Sigmoid colon (tissue), 6 donors: ENCODE measurements at regions not wholly inside any gene's neighbourhood (a gene's known extent, or its start where the extent isn't known, plus 50 kb on each side); places are given as distances from the start of the nearest gene placed in this dataset.

ENCODE experiments used
- DNase-seq: peaks from one replicate; pipeline ENCODE4 v3.0.0-alpha.2; 2019
- H3K27ac ChIP-seq, 4 donors: fragments of 200-600 bp; sonication (generic); one replicate each; pipeline ENCODE4 v1.5.1; 2016 to 2019; ENCODE audit warnings: mild to moderate bottlenecking in 1 of 4
- H3K27me3 ChIP-seq, 3 donors: fragments of 200-600 bp; sonication (generic); one replicate each; pipeline ENCODE4 v1.5.1; 2019; ENCODE audit warnings: mild to moderate bottlenecking in 1 of 3
- H3K36me3 ChIP-seq, 4 donors: fragments of 200-600 bp; sonication (generic); one replicate each; pipeline ENCODE4 v1.5.1; 2016 to 2019
- H3K4me1 ChIP-seq, 4 donors: fragments of 200-600 bp; sonication (generic); one replicate each; pipeline ENCODE4 v1.5.1; 2017 to 2019
- H3K4me3 ChIP-seq, 4 donors: fragments of 200-600 bp; sonication (generic); one replicate each; pipeline ENCODE4 v1.5.1; 2017 to 2019; ENCODE audit warnings: mild to moderate bottlenecking in 2 of 4, moderate library complexity in 1 of 4
- H3K9me3 ChIP-seq, 4 donors: fragments of 200-600 bp in 3 of 4; sonication (generic) in 3 of 4; one replicate each; pipeline versions ENCODE4 v1.5.1 to v1.6.1; 2013 to 2019
- EP300 ChIP-seq, 4 donors: sonication (generic); formaldehyde crosslinking; IDR thresholded peaks; one replicate each; pipeline ENCODE4 v1.6.1; 2017; ENCODE audit warnings: antibody characterized with exemption in 4 of 4
- POLR2A ChIP-seq, 2 donors: fragments of 450-650 bp; IDR thresholded peaks; one replicate each; pipeline ENCODE4 v1.6.1; 2016; ENCODE audit warnings: antibody characterized with exemption in 2 of 2, mild to moderate bottlenecking in 2 of 2, moderate library complexity in 2 of 2
- POLR2AphosphoS5 ChIP-seq, 4 donors: sonication (generic); formaldehyde crosslinking; IDR thresholded peaks; one replicate each; pipeline ENCODE4 v1.6.1; 2017; ENCODE audit warnings: antibody characterized with exemption in 4 of 4
- WGBS, 2 donors: extraction: QIAGEN DNeasy Blood & Tissue Kit; methylation state at CpG; one replicate each; pipeline ENCODE4 v1.1.7; 2013; 5-methylcytosine and 5-hydroxymethylcytosine counted together
- intact Hi-C: fragments of 100-400 bp; cut with DNase I; formaldehyde crosslinking; loops from one replicate; pipeline ENCODE4 v1.15.1; 2023
- TF ChIP-seq, protein P1 (sequence below), 4 experiments: fragments of 450-650 bp in 3 of 4; fragments of 200-600 bp in 1 of 4; IDR thresholded peaks; one replicate each; pipeline ENCODE4 v1.5.1; 2016 to 2019; ENCODE audit warnings: antibody characterized with exemption in 4 of 4, mild to moderate bottlenecking in 3 of 4, moderate library complexity in 2 of 4
- donor health status: healthy with polysubstance abuse.
- donor health status: healthy.

DNA sequence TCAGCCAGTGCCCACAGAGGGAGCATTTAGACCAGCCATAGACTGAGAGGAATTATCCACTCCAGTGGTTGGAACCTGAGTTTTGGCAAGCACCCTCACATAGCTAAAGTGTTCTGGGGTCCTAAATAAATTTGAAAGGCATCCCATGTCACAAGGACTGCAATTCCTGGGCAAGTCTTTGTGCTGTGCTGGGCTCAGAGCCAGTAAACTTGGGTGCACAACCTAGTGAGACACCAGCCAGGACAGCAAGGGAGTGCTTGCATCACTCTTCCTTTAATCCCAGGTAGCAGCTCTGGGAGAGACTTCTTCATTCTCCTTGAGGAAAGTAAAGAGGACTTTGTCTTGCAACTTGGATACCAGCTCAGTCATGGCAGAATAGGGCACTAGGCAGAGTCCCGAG is 142.0 kb upstream of the FSCB start:
- H3K36me3 ChIP-seq = no peaks in the 10 kb centered on the region
- TF ChIP-seq POLR2AphosphoS5 (IDR thresholded peaks at IDR 0.05) (no peak), EP300 (IDR thresholded peaks at IDR 0.05) (no peak), POLR2A (IDR thresholded peaks at IDR 0.05) (no peak)
- TF ChIP-seq, protein P1, sequence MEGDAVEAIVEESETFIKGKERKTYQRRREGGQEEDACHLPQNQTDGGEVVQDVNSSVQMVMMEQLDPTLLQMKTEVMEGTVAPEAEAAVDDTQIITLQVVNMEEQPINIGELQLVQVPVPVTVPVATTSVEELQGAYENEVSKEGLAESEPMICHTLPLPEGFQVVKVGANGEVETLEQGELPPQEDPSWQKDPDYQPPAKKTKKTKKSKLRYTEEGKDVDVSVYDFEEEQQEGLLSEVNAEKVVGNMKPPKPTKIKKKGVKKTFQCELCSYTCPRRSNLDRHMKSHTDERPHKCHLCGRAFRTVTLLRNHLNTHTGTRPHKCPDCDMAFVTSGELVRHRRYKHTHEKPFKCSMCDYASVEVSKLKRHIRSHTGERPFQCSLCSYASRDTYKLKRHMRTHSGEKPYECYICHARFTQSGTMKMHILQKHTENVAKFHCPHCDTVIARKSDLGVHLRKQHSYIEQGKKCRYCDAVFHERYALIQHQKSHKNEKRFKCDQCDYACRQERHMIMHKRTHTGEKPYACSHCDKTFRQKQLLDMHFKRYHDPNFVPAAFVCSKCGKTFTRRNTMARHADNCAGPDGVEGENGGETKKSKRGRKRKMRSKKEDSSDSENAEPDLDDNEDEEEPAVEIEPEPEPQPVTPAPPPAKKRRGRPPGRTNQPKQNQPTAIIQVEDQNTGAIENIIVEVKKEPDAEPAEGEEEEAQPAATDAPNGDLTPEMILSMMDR (IDR thresholded peaks at IDR 0.05) = no peak
- intact Hi-C loops = no loop called here
- 86% methylated on average over 1 of the region's 1 CpG for WGBS, 2 donors
- no peaks in the 10 kb centered on the region for H3K4me1 ChIP-seq
- H3K4me3 ChIP-seq = no peak overlapping the region
- H3K9me3 ChIP-seq = no peaks in the 10 kb centered on the region
- H3K27ac ChIP-seq = no peak overlapping the region
- DNase-seq = no peak
- H3K27me3 ChIP-seq = no peaks in the 10 kb centered on the region

GRCh38 chr14:44640416-44640815 is 133.3 kb upstream of the FSCB start:
- intact Hi-C loops = no loop called here
- Histone ChIP-seq H3K4me1 (no peaks in the 10 kb centered on the region), H3K4me3 (no peak overlapping the region), H3K9me3 (no peaks in the 10 kb centered on the region), H3K27ac (no peak overlapping the region), H3K36me3 (no peaks in the 10 kb centered on the region), H3K27me3 (no peaks in the 10 kb centered on the region)
- DNase-seq = no peak
- whole genome bisulfite sequencing, 2 donors = 86 to 95% methylated on average over 2 of the region's 2 CpGs
- TF ChIP-seq, protein P1 (IDR thresholded peaks at IDR 0.05) = no peak
- TF ChIP-seq POLR2AphosphoS5 (IDR thresholded peaks at IDR 0.05) (no peak), POLR2A (IDR thresholded peaks at IDR 0.05) (no peak), EP300 (IDR thresholded peaks at IDR 0.05) (no peak)

GRCh38 chr14:44639781-44640385 is 132.8 kb upstream of the FSCB start:
- Histone ChIP-seq H3K4me3 (no peak overlapping the region), H3K4me1 (no peaks in the 10 kb centered on the region), H3K9me3 (no peaks in the 10 kb centered on the region), H3K36me3 (no peaks in the 10 kb centered on the region), H3K27me3 (no peaks in the 10 kb centered on the region), H3K27ac (no peak overlapping the region)
- intact Hi-C loops = no loop called here
- whole genome bisulfite sequencing, 2 donors = 50 to 60% methylated on average over 5 of the region's 5 CpGs
- no peak for DNase-seq
- TF ChIP-seq POLR2AphosphoS5 (IDR thresholded peaks at IDR 0.05) (no peak), EP300 (IDR thresholded peaks at IDR 0.05) (no peak), POLR2A (IDR thresholded peaks at IDR 0.05) (no peak)
- TF ChIP-seq, protein P1 (IDR thresholded peaks at IDR 0.05) = no peak

- 79% methylated on average over 4 of the region's 4 CpGs for WGBS, 2 donors
- DNase-seq = no peak
- H3K27ac ChIP-seq = no peak overlapping the region
- no peak overlapping the region for H3K4me3 ChIP-seq
- H3K27me3 ChIP-seq = no peaks in the 10 kb centered on the region
- no peaks in the 10 kb centered on the region for H3K36me3 ChIP-seq
- TF ChIP-seq POLR2A (IDR thresholded peaks at IDR 0.05) (no peak), POLR2AphosphoS5 (IDR thresholded peaks at IDR 0.05) (no peak), EP300 (IDR thresholded peaks at IDR 0.05) (no peak)
- TF ChIP-seq, protein P1 (IDR thresholded peaks at IDR 0.05) = no peak
- H3K4me1 ChIP-seq = no peaks in the 10 kb centered on the region
- intact Hi-C loops = no loop called here
- H3K9me3 ChIP-seq = no peaks in the 10 kb centered on the region
Observed at GRCh38 chr14:44634692-44635091, 127.6 kb upstream of the FSCB start.

DNA sequence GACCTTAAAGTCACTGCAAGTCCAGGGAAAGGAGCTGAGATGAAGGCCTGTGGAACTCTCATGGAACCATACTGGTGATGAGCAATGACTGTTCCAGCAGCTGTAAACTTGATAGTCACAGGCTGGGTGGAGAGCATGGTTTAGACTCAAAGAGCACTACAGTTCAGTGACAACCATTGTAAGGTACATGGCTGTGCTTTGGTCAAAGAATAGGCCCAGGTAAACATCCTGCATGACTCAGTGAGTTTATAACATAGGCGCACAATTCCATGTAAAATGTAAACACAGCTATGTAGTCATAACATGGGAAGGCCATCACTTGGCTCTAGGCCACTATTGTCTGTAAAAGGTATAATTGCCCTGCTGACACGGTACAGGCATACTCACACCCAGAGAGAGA is 119.3 kb upstream of the FSCB start:
- Histone ChIP-seq H3K9me3 (no peaks in the 10 kb centered on the region), H3K27ac (no peak overlapping the region), H3K36me3 (no peaks in the 10 kb centered on the region), H3K4me1 (no peaks in the 10 kb centered on the region), H3K4me3 (no peak overlapping the region), H3K27me3 (no peaks in the 10 kb centered on the region)
- 22 to 77% methylated on average over 2 of the region's 2 CpGs for WGBS, 2 donors
- intact Hi-C loops = no loop called here
- TF ChIP-seq, protein P1 (IDR thresholded peaks at IDR 0.05) = no peak
- TF ChIP-seq POLR2AphosphoS5 (IDR thresholded peaks at IDR 0.05) = no peak
- TF ChIP-seq EP300 (IDR thresholded peaks at IDR 0.05) = no peak
- TF ChIP-seq POLR2A (IDR thresholded peaks at IDR 0.05) = no peak
- DNase-seq = no peak
